ENCODE measurements at regions not wholly inside any gene's neighbourhood (a gene's known extent, or its start where the extent isn't known, plus 50 kb on each side); places are given as distances from the start of the nearest gene placed in this dataset.

GRCh38 chr13:39245688-39246087 lies 207.4 kb downstream of the NHLRC3 start:
- H3K36me3 ChIP-seq: no peaks in the 10 kb centered on the region
- H3K4me3 ChIP-seq: no peak overlapping the region
- no peak overlapping the region for H3K27ac ChIP-seq
- intact Hi-C loops (cut with DNase I): no loop called here
- no peak for TF ChIP-seq EP300 (IDR thresholded peaks at IDR 0.05)
- TF ChIP-seq CTCF (IDR thresholded peaks at IDR 0.05): no peak
- no peak for TF ChIP-seq POLR2A (IDR thresholded peaks at IDR 0.05)
- H3K4me1 ChIP-seq (ENCODE audit: insufficient read depth): no peaks in the 10 kb centered on the region
- no peak for DNase-seq
- 86 to 88% (median 87%) methylated on average over 4 of the region's 4 CpGs for WGBS, 3 donors
- no peaks in the 10 kb centered on the region for H3K9me3 ChIP-seq
- H3K27me3 ChIP-seq: no peaks in the 10 kb centered on the region

- no peak for DNase-seq
- 79 to 81% (median 81%) methylated on average over 9 of the region's 9 CpGs for WGBS, 3 donors
- Histone ChIP-seq H3K9me3 (no peaks in the 10 kb centered on the region), H3K27ac (no peak overlapping the region), H3K36me3 (no peaks in the 10 kb centered on the region), H3K27me3 (no peaks in the 10 kb centered on the region), H3K4me1 (ENCODE audit: insufficient read depth) (no peaks in the 10 kb centered on the region), H3K4me3 (no peak overlapping the region)
- TF ChIP-seq CTCF (IDR thresholded peaks at IDR 0.05): no peak
- intact Hi-C loops (cut with DNase I): loop anchor here in 1 of 4 donors (10.0 kb wide), 1 partner anchor 95 kb away; no protein-coding TSS in a partner anchor
Measured at GRCh38 chr13:39249982-39250381, 211.7 kb downstream of the NHLRC3 start.

GRCh38 chr13:39250440-39250839 lies 212.2 kb downstream of the NHLRC3 start:
- no peak for DNase-seq
- no peaks in the 10 kb centered on the region for H3K27me3 ChIP-seq
- H3K4me1 ChIP-seq (ENCODE audit: insufficient read depth): no peaks in the 10 kb centered on the region
- H3K9me3 ChIP-seq: no peaks in the 10 kb centered on the region
- H3K27ac ChIP-seq: no peak overlapping the region
- 70 to 85% (median 71%) methylated on average over 3 of the region's 3 CpGs for WGBS, 3 donors
- TF ChIP-seq POLR2A (IDR thresholded peaks at IDR 0.05) (no peak), EP300 (IDR thresholded peaks at IDR 0.05) (no peak), CTCF (IDR thresholded peaks at IDR 0.05) (no peak)
- intact Hi-C loops (cut with DNase I): loop anchor here in 1 of 4 donors (10.0 kb wide), 1 partner anchor 96 kb away; no protein-coding TSS in a partner anchor
- no peak overlapping the region for H3K4me3 ChIP-seq
- H3K36me3 ChIP-seq: no peaks in the 10 kb centered on the region

GRCh38 chr13:39251340-39251739 lies 213.1 kb downstream of the NHLRC3 start:
- TF ChIP-seq CTCF (IDR thresholded peaks at IDR 0.05): no peak
- no peak for TF ChIP-seq EP300 (IDR thresholded peaks at IDR 0.05)
- no peak for TF ChIP-seq POLR2A (IDR thresholded peaks at IDR 0.05)
- Histone ChIP-seq H3K4me1 (ENCODE audit: insufficient read depth) (no peaks in the 10 kb centered on the region), H3K4me3 (no peak overlapping the region), H3K27me3 (no peaks in the 10 kb centered on the region), H3K27ac (no peak overlapping the region), H3K9me3 (no peaks in the 10 kb centered on the region), H3K36me3 (no peaks in the 10 kb centered on the region)
- intact Hi-C loops (cut with DNase I): loop anchor here in 1 of 4 donors (10.0 kb wide), 1 partner anchor 97 kb away; no protein-coding TSS in a partner anchor
- DNase-seq: no peak
- WGBS, 3 donors: 92 to 97% (median 96%) methylated on average over 8 of the region's 8 CpGs
